Calu3 (cell line): ENCODE measurements at regions not wholly inside any gene's neighbourhood (a gene's known extent, or its start where the extent isn't known, plus 50 kb on each side); places are given as distances from the start of the nearest gene placed in this dataset.
A peak's percentile ranks its signal among the peaks of the same experiment; 100 is the strongest.

Experiments
- BruUV-seq: library from RNA; stranded (reverse); fragments of 400-500 nt; replicated peaks from 2 replicates; lab custom pipeline; 2021; lab: Mats Ljungman, UMichigan
- CTCF ChIA-PET: fragments of 300-600 bp; sonication (Branson Sonifier 250); formaldehyde crosslinking; loops from one replicate; lab custom pipeline; 2022; ENCODE audit warnings: antibody characterized with exemption; lab: Charles Lee
- DNase-seq: peaks from one replicate; pipeline ENCODE4 v3.0.0; 2022
- H3K27ac Mint-ChIP-seq: one replicate; pipeline ENCODE4 v1.8.0; 2022; ENCODE audit warnings: mixed read lengths; ENCODE audit not compliant: unreplicated experiment
- H3K27me3 Mint-ChIP-seq: one replicate; pipeline ENCODE4 v1.8.0; 2022; ENCODE audit warnings: mixed read lengths; ENCODE audit not compliant: unreplicated experiment
- H3K36me3 Mint-ChIP-seq: one replicate; pipeline ENCODE4 v1.8.0; 2022; ENCODE audit warnings: mild to moderate bottlenecking, moderate library complexity, mixed read lengths; ENCODE audit not compliant: insufficient read depth, unreplicated experiment
- H3K4me1 Mint-ChIP-seq: one replicate; pipeline ENCODE4 v1.8.0; 2022; ENCODE audit warnings: mild to moderate bottlenecking, low read depth, mixed read lengths; ENCODE audit not compliant: unreplicated experiment
- H3K4me3 Mint-ChIP-seq: one replicate; pipeline ENCODE4 v1.8.0; 2022; ENCODE audit warnings: mild to moderate bottlenecking, low read depth, moderate library complexity, mixed read lengths; ENCODE audit not compliant: unreplicated experiment
- H3K9me3 Mint-ChIP-seq: one replicate; pipeline ENCODE4 v1.8.0; 2022; ENCODE audit warnings: low read depth, mixed read lengths; ENCODE audit not compliant: unreplicated experiment
- CTCF ChIP-seq: fragments of 200-600 bp; IDR thresholded peaks from one replicate; pipeline ENCODE4 v1.8.0; 2022; ENCODE audit warnings: antibody characterized with exemption; ENCODE audit not compliant: unreplicated experiment
- intact Hi-C: fragments of 100-400 bp; cut with micrococcal nuclease; formaldehyde crosslinking; loops from one replicate; pipeline ENCODE4 v1.10.0; 2022; ENCODE audit not compliant: unreplicated experiment

DNA sequence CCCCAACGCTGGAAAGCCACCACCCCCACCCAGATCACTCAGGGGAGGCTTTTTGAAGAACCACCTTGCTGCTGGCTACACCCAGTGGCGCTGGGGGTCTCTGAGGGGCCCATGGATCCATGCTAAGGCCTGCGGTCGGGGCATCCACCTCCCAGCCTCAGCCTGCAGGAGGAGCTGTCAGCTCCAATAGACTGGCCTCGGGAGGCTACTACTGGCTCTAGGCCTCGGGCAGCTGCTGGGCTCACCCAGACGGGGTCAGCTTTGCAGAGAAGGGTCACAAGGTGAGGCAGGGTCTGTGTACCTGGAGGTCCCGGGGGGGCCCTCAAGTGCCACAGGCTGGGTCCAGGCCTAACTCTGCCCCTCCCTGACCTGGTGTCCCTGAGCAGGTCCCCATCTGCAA lies 193.7 kb downstream of the OLFM1 start:
- no peak overlapping the region for H3K27ac Mint-ChIP-seq
- no peaks in the 10 kb centered on the region for H3K4me1 Mint-ChIP-seq
- CTCF ChIA-PET, result interaction anchor here (1.2 kb wide), 1 partner anchor 15 kb away, joined by 3 read pairs; no protein-coding TSS in a partner anchor
- DNase-seq, result no peak
- H3K4me3 Mint-ChIP-seq, result no peak overlapping the region
- peaks cover 28% of the 10 kb centered on the region for H3K27me3 Mint-ChIP-seq
- TF ChIP-seq CTCF, result no peak
- no TSS peak for BruUV-seq
- intact Hi-C loops, result no loop called here
- H3K9me3 Mint-ChIP-seq, result no peaks in the 10 kb centered on the region
- peaks cover 5% of the 10 kb centered on the region for H3K36me3 Mint-ChIP-seq

DNA sequence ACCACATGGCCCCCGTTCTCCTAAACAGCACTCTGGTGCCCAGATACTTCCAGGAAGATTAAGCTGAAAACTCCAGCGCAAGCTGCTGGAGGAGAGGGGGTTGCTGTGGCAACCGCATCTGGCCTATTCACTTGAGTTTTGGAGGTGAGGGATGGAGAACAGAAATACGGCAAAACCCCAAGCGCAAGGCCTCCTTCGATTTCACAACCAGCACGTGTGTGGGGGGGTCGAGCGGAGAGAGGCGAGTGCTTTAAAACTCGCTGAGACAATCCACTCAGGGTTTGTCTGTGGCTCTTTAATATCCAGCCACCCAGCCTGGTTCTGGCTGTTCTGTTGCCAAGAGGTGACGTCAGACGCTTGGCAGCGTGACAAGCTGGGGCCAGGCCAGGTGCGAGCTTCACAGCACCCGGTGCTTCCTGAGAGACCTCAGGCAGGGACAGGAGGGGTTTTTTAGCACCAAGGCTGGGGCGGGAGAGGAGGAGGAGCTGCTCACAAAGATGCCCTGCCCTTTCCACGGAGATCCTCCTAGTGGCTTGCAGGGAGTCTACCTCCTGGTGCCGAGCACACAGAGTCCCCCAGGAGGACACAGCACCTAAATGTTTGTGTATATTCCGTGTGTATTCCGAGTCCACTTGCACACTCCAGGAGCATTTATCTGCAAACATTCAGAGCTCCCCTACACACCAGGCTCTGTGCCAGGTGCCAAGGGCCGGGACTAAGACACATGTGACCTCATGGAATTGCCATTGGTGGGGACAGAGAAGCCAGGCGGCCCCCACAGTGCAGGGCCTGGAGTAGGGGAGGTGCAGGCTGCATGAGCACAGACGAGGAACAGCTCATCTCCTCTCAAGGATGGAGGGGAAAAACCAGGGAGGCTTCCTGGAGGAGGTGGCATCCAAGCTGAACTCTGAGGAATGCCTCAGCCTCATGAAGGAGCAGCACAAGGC lies 194.6 kb downstream of the OLFM1 start:
- intact Hi-C loops, result no loop called here
- peaks cover 19% of the 10 kb centered on the region for H3K27me3 Mint-ChIP-seq
- H3K9me3 Mint-ChIP-seq, result no peaks in the 10 kb centered on the region
- peaks cover 5% of the 10 kb centered on the region for H3K36me3 Mint-ChIP-seq
- H3K27ac Mint-ChIP-seq, result no peak overlapping the region
- DNase-seq, result peak; percentile 77
- CTCF ChIA-PET, result interaction anchor here (1.2 kb wide), 1 partner anchor 14 kb away, joined by 3 read pairs; no protein-coding TSS in a partner anchor
- H3K4me3 Mint-ChIP-seq, result no peak overlapping the region
- TF ChIP-seq CTCF, result no peak
- no peaks in the 10 kb centered on the region for H3K4me1 Mint-ChIP-seq
- no TSS peak for BruUV-seq

- BruUV-seq, result no TSS peak
- no peak overlapping the region for H3K27ac Mint-ChIP-seq
- no peak for DNase-seq
- no peaks in the 10 kb centered on the region for H3K4me1 Mint-ChIP-seq
- intact Hi-C loops, result no loop called here
- peaks cover 5% of the 10 kb centered on the region for H3K36me3 Mint-ChIP-seq
- no peak for TF ChIP-seq CTCF
- peaks cover 4% of the 10 kb centered on the region for H3K9me3 Mint-ChIP-seq
- CTCF ChIA-PET, result no interaction called here
- peaks cover 12% of the 10 kb centered on the region for H3K27me3 Mint-ChIP-seq
- H3K4me3 Mint-ChIP-seq, result no peak overlapping the region
These were observed 195.3 kb downstream of the OLFM1 start for GRCh38 chr9:135282808-135283207.

DNA sequence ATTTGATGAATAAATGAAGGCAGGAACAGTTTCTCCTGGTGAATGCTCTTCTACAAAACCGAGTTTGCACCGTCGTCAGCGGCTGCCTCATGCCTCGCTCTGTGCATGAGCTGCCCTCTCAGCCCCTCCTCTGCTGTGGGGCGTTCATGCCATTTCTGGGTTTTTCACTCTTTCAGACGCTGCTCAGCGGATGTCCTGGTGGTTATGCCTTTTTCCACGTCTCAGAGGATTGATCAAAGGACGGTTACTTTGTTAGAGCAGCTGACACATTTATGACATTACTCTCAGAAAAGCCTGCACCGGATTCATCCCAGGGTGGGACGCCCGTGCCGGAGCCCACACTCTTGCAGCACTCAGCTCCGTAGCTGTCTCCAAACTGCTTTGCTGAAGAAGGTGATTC lies 195.9 kb upstream of the PPP1R26 start:
- no peak overlapping the region for H3K27ac Mint-ChIP-seq
- peaks cover 4% of the 10 kb centered on the region for H3K9me3 Mint-ChIP-seq
- peaks cover 14% of the 10 kb centered on the region for H3K27me3 Mint-ChIP-seq
- H3K36me3 Mint-ChIP-seq, result peaks cover 5% of the 10 kb centered on the region
- TF ChIP-seq CTCF, result no peak
- H3K4me1 Mint-ChIP-seq, result no peaks in the 10 kb centered on the region
- CTCF ChIA-PET, result no interaction called here
- H3K4me3 Mint-ChIP-seq, result no peak overlapping the region
- no TSS peak for BruUV-seq
- no peak for DNase-seq
- intact Hi-C loops, result no loop called here
